GM12873 (cell line): ENCODE measurements at regions not wholly inside any gene's neighbourhood (a gene's known extent, or its start where the extent isn't known, plus 50 kb on each side); places are given as distances from the start of the nearest gene placed in this dataset.

ENCODE experiments used
- TF ChIP-seq, protein P1 (sequence below): IDR thresholded peaks from 2 replicates; pipeline ENCODE4 v1.5.1; 2012; ENCODE audit warnings: low read depth, mild to moderate bottlenecking, moderate library complexity, low read length, control low read depth; ENCODE audit not compliant: insufficient read depth; ENCODE audit errors: missing control alignments

DNA sequence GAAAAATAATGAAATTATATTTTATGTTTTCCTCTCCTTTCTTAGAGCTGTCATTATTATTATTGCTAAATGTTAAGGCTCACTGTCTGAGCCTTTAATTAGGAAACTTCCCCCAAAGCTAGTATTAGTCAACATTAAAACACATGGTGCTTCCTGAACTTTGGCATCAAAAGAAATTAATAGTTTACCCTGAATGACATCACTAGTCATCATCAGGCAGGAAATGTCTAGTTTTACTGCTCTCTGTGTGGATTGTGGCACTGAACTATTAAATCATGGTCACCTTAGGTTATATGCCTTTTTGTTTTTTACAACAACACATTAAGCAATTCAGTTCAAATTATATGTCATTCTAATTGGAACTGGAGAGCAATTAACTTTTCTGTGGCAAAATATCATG lies 595.5 kb downstream of the SLITRK1 start:
- TF ChIP-seq, protein P1, sequence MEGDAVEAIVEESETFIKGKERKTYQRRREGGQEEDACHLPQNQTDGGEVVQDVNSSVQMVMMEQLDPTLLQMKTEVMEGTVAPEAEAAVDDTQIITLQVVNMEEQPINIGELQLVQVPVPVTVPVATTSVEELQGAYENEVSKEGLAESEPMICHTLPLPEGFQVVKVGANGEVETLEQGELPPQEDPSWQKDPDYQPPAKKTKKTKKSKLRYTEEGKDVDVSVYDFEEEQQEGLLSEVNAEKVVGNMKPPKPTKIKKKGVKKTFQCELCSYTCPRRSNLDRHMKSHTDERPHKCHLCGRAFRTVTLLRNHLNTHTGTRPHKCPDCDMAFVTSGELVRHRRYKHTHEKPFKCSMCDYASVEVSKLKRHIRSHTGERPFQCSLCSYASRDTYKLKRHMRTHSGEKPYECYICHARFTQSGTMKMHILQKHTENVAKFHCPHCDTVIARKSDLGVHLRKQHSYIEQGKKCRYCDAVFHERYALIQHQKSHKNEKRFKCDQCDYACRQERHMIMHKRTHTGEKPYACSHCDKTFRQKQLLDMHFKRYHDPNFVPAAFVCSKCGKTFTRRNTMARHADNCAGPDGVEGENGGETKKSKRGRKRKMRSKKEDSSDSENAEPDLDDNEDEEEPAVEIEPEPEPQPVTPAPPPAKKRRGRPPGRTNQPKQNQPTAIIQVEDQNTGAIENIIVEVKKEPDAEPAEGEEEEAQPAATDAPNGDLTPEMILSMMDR, result no peak

DNA sequence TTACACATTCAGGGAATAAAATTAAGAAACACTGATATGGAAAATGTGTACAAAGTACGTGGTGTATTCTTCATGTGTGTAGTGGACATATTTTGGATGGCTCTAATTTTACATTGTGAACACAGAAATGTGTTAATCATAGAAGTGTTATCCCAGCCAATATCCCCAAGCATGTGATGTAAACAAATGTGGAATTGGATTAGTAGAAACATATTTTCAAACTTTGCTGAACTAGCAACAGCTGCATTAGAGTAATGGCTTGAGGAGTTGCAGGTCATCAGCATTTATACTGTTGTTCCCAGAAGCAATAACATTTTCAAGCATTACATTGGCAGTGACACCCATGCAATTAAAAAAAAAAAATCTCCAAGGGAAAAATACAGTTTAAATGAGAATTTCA lies 600.6 kb downstream of the SLITRK1 start:
- TF ChIP-seq, protein P1, result no peak

- TF ChIP-seq, protein P1, result no peak
Observed at GRCh38 chr13:83274679-83275078, 607.6 kb downstream of the SLITRK1 start.

- TF ChIP-seq, protein P1, result no peak
Observed at GRCh38 chr13:83272652-83273240, 609.5 kb downstream of the SLITRK1 start.

GRCh38 chr13:83272076-83272475 lies 610.2 kb downstream of the SLITRK1 start:
- TF ChIP-seq, protein P1, result no peak

DNA sequence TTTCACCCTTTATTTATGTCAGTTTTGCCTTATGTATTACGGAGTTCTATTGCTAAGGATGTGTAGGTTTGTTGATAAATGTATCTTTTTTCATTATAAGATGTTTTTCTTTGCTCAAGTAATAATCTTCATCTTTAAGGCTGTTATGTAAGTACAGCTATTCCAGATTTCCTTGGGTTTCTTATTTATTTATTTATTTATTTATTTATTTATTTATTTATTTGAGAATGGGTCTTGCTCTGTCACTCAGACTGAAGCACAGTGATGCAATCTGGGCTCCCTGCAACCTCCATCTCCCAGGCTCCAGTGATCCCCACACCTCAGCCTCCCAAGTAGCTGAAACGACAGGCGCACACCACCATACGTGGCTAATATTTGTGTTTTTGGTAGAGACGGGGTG lies 617.0 kb downstream of the SLITRK1 start:
- TF ChIP-seq, protein P1, result no peak

DNA sequence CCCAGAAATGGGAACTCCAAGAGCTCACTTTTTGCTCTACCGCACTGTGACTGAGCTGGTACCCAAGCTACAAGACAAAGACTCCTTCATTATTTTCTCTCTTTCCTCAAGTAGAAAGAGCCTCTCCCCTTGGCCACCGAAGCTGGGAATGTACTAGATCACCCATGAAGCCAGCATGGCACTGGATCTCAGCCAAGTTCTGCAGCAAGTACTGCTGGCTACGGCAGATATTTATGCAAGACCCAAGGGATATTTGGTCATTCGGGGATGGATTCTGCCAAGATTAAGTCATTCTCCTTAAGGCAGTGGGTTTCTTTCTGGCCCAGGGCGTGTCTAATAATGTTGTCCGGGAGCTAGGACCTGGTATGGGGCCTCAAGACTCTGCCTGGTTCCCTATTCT lies 633.5 kb downstream of the SLITRK1 start:
- TF ChIP-seq, protein P1, result no peak

DNA sequence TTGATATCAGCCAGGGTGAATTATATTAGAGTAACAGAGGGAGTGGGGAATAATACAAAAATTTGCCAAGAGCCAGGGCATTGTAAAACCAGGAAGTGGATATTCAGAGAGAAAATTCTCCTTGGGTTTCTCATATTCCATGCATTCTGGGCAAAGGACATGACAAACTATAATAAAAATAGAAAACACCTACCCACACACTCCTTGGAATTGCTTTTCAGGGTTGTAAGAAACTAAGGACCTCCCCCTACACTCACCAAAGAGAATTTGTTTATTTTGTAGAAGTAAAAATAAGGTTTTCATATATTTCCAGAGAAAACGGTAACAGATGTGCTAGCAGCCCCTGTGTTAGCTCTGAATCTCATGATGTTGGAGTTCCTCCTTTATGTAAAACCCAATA lies 649.6 kb downstream of the SLITRK1 start:
- TF ChIP-seq, protein P1, result no peak
